ENCODE measurements at regions not wholly inside any gene's neighbourhood (a gene's known extent, or its start where the extent isn't known, plus 50 kb on each side); places are given as distances from the start of the nearest gene placed in this dataset.

GRCh38 chrX:144586756-144587155 is 660.5 kb upstream of the SPANXN1 start:
- H3K27ac ChIP-seq (ENCODE audit: insufficient read depth, low read length) = no peak overlapping the region
- no peak overlapping the region for H2AFZ ChIP-seq (ENCODE audit: low read length)
- no peaks in the 10 kb centered on the region for H3K79me2 ChIP-seq (ENCODE audit: control insufficient read depth, insufficient read depth, low read length)
- TF ChIP-seq CTCF (conservative IDR thresholded peaks at IDR 0.05 in 1 of 2, IDR thresholded peaks at IDR 0.05 in 1 of 2; ENCODE audit: low read depth in 1 of 2, low read length in 2 of 2) (no peak), EZH2 (IDR thresholded peaks at IDR 0.05; ENCODE audit: low read length, missing control alignments) (no peak)
- DNase-seq (ENCODE audit: low read depth in 2 of 2) = no peak
- H3K9ac ChIP-seq (ENCODE audit: insufficient read depth, low read length) = no peak overlapping the region
- no peaks in the 10 kb centered on the region for H4K20me1 ChIP-seq (ENCODE audit: control insufficient read depth, extremely low read depth, insufficient read depth, low read length)
- no peaks in the 10 kb centered on the region for H3K36me3 ChIP-seq (ENCODE audit: control insufficient read depth, insufficient read depth, low read length)
- H3K4me2 ChIP-seq (ENCODE audit: extremely low read depth, insufficient read depth, low read length) = no peak overlapping the region
- no peaks in the 10 kb centered on the region for H3K27me3 ChIP-seq (ENCODE audit: control insufficient read depth, insufficient read depth, low read length)
- H3K9me3 ChIP-seq (ENCODE audit: control insufficient read depth, insufficient read depth, low read depth, low read length) = no peaks in the 10 kb centered on the region
- H3K4me3 ChIP-seq (replicated peaks in 1 of 4; ENCODE audit: control extremely low read depth in 1 of 4, insufficient read depth in 1 of 4, low read depth in 3 of 4, low read length in 4 of 4) = no peak overlapping the region
- no peaks in the 10 kb centered on the region for H3K4me1 ChIP-seq (ENCODE audit: control insufficient read depth, extremely low read depth, insufficient read depth, low read length)

- Histone ChIP-seq H3K4me1 (ENCODE audit: control insufficient read depth, extremely low read depth, insufficient read depth, low read length) (no peaks in the 10 kb centered on the region), H3K27me3 (ENCODE audit: control insufficient read depth, insufficient read depth, low read length) (no peaks in the 10 kb centered on the region), H2AFZ (ENCODE audit: low read length) (no peak overlapping the region), H3K9ac (ENCODE audit: insufficient read depth, low read length) (no peak overlapping the region), H3K9me3 (ENCODE audit: control insufficient read depth, insufficient read depth, low read depth, low read length) (no peaks in the 10 kb centered on the region), H3K36me3 (ENCODE audit: control insufficient read depth, insufficient read depth, low read length) (no peaks in the 10 kb centered on the region), H3K4me3 (replicated peaks in 1 of 4; ENCODE audit: control extremely low read depth in 1 of 4, insufficient read depth in 1 of 4, low read depth in 3 of 4, low read length in 4 of 4) (no peak overlapping the region), H3K79me2 (ENCODE audit: control insufficient read depth, insufficient read depth, low read length) (no peaks in the 10 kb centered on the region), H3K4me2 (ENCODE audit: extremely low read depth, insufficient read depth, low read length) (no peak overlapping the region), H4K20me1 (ENCODE audit: control insufficient read depth, extremely low read depth, insufficient read depth, low read length) (no peaks in the 10 kb centered on the region), H3K27ac (ENCODE audit: insufficient read depth, low read length) (no peak overlapping the region)
- DNase-seq (ENCODE audit: low read depth in 2 of 2) = no peak
- no peak for TF ChIP-seq CTCF (conservative IDR thresholded peaks at IDR 0.05 in 1 of 2, IDR thresholded peaks at IDR 0.05 in 1 of 2; ENCODE audit: low read depth in 1 of 2, low read length in 2 of 2)
- TF ChIP-seq EZH2 (IDR thresholded peaks at IDR 0.05; ENCODE audit: low read length, missing control alignments) = no peak
These were observed 655.3 kb upstream of the SPANXN1 start for GRCh38 chrX:144592036-144592435.

GRCh38 chrX:144601010-144601409 is 646.3 kb upstream of the SPANXN1 start:
- Histone ChIP-seq H3K27ac (ENCODE audit: insufficient read depth, low read length) (no peak overlapping the region), H3K27me3 (ENCODE audit: control insufficient read depth, insufficient read depth, low read length) (no peaks in the 10 kb centered on the region), H3K4me1 (ENCODE audit: control insufficient read depth, extremely low read depth, insufficient read depth, low read length) (no peaks in the 10 kb centered on the region), H4K20me1 (ENCODE audit: control insufficient read depth, extremely low read depth, insufficient read depth, low read length) (no peaks in the 10 kb centered on the region), H2AFZ (ENCODE audit: low read length) (no peak overlapping the region), H3K79me2 (ENCODE audit: control insufficient read depth, insufficient read depth, low read length) (no peaks in the 10 kb centered on the region), H3K4me2 (ENCODE audit: extremely low read depth, insufficient read depth, low read length) (no peak overlapping the region), H3K9me3 (ENCODE audit: control insufficient read depth, insufficient read depth, low read depth, low read length) (no peaks in the 10 kb centered on the region), H3K4me3 (replicated peaks in 1 of 4; ENCODE audit: control extremely low read depth in 1 of 4, insufficient read depth in 1 of 4, low read depth in 3 of 4, low read length in 4 of 4) (no peak overlapping the region), H3K36me3 (ENCODE audit: control insufficient read depth, insufficient read depth, low read length) (no peaks in the 10 kb centered on the region), H3K9ac (ENCODE audit: insufficient read depth, low read length) (no peak overlapping the region)
- DNase-seq (ENCODE audit: low read depth in 2 of 2) = no peak
- no peak for TF ChIP-seq CTCF (conservative IDR thresholded peaks at IDR 0.05 in 1 of 2, IDR thresholded peaks at IDR 0.05 in 1 of 2; ENCODE audit: low read depth in 1 of 2, low read length in 2 of 2)
- TF ChIP-seq EZH2 (IDR thresholded peaks at IDR 0.05; ENCODE audit: low read length, missing control alignments) = no peak

Data from fibroblast of lung (primary cell).